HG03039 (cell line): ENCODE measurements at regions not wholly inside any gene's neighbourhood (a gene's known extent, or its start where the extent isn't known, plus 50 kb on each side); places are given as distances from the start of the nearest gene placed in this dataset.

Experiments
- ATAC-seq: cut with Tn5 transposase; IDR thresholded peaks from one replicate; pipeline ENCODE4 v1.9.1; 2021; ENCODE audit warnings: mild to moderate bottlenecking, moderate library complexity; ENCODE audit not compliant: unreplicated experiment

GRCh38 chr9:103397868-103398600 is 402.9 kb downstream of the CYLC2 start:
- peak; percentile 95 for ATAC-seq

DNA sequence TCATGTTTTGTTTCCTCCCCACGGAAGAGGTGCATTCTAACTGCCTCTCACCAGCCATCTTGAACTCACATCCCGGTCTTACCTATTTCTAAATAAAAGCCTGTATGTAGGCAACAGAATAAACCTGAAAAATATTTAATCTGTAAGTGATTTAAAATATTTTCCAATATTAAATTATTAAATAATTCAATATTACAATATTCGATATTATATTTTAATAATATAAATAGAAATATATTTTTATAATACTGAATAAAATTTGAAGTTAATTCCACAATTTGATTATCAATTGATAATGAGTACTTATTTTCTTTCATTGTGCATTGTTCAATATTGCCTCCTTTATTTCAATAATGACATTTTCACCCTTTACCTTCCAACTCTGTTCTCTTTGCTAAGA is 404.4 kb downstream of the CYLC2 start:
- no peak for ATAC-seq

DNA sequence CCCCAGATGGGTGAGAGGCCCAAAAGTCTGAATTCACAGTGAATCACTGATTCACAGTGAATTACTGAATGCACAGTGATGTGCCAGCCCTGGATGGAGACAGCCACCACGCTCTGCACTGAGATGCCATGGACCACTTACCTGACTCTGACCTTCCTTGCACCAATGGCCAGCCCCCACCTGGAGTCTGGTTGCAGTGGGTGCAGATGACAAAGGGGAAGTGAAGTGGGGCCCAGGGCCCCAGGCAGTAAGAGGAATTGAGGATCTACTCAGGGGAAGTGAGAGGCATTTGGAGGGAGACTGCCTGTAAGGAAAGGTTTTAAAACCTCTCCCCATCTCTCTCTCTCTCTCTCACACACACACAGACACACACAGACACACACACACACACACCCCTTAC is 412.1 kb downstream of the CYLC2 start:
- ATAC-seq = no peak

DNA sequence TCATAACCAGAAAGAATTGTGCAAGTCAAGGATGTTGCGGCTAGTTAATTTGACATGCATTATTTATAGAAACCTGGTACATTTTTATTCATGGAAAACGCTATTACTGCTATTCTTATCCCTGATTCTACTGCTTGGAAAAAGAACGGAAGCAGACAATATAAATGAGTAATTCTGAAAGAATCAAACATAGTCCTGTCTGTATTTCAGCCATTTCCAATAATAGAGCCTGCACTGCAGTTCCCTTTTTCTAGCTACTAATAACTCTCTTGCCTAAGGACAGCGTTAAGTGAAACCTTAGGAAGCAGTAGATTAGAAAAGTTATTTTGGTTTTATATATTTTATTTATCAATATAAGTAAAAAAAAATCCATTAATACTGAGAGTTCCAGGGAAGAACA is 414.9 kb downstream of the CYLC2 start:
- no peak for ATAC-seq

GRCh38 chr9:103427696-103428095 is 432.6 kb downstream of the CYLC2 start:
- no peak for ATAC-seq

DNA sequence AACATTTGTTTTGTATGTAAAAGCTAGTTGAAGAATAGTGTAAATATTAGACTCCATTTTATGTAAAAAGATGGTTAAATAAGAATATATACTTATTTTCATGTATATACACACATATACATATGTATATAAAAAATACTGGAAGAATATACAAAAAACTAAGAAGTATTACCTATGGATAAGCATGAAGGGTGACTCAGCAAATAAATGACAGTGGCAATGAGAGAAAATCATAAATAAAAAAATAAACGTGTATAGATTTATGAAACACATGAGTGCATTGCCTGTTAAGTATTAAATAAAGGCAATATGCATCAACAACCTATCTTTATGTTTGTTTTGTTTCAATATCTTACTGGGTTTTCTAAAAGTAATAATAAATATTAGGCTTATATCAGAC is 435.3 kb downstream of the CYLC2 start:
- ATAC-seq = no peak

GRCh38 chr9:103431809-103432208 is 436.7 kb downstream of the CYLC2 start:
- ATAC-seq = no peak

DNA sequence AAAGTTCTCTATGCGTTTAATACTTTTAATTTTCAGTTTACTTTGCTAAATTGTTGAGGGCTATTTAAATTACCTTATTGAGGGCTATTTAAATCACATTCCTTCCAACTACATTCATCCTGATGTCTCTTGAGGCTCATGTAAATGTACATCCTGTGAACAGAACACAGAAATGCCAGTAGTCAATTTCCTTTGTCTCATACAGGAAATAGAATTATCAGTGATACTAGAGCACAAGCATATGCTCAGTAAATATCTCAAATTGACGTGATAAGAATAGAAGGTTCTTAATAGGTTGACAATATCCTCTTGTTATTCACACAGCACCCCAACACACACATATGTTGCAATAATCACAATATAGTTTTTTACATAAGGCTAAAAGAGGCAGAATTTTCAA is 449.0 kb downstream of the CYLC2 start:
- no peak for ATAC-seq

DNA sequence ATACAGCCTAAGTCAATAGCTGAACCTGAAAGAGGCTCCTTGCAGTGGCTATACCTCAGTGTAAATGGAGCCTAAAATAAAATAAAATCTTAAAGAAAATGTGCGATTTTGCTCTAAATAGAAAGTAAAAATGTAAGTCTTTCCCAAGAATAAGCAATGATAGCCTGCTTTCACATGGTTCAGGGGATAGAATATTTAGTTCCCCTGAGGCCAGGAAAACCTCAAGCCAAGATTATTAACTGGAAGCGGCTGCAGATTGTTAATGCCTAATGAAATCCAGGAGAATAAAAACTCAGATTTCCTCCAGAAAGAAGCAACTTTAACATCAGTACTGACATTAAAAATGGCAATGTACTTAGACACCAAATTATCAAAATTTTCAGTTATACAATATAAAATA is 463.7 kb downstream of the CYLC2 start:
- no peak for ATAC-seq

DNA sequence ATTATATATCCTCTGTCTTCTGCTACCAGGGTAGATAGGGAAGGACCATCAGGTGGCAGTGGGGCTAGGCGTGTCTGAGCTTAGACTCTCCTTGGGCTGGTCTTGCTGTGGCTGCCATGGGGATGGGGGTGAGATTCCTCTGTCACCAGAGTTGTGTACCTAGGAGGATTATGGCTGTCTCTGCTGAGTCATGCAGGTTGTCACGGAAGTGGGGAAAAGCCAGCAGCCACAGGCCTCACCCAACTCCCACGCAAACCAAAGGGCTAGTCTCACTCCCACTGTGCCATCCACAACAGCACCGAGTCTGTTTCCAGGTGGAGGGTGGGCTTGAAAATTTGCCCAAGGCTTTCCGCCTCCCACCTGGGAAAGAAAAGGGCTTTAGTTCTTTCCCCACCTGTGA is 476.1 kb downstream of the CYLC2 start:
- no peak for ATAC-seq

DNA sequence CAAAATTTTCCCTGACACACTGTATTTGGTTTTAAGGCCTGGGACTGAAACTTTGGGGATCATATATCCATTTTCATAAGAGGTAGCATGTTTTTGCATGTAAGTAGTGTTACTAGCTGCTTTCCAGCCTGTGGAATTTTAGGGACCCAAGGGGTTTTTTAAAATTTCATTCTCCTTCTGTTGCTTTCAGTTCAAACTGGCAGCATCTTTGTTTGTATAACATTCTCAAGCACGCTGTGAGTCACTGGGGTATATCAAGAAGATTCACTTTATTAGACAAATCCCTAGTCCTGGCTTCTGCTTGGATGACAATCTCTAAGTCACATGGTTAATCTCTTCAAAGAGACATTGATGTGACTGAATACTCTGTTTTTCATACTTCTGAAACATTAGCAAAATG is 479.0 kb downstream of the CYLC2 start:
- ATAC-seq = no peak

GRCh38 chr9:103483471-103484096 is 488.5 kb downstream of the CYLC2 start:
- ATAC-seq = no peak

DNA sequence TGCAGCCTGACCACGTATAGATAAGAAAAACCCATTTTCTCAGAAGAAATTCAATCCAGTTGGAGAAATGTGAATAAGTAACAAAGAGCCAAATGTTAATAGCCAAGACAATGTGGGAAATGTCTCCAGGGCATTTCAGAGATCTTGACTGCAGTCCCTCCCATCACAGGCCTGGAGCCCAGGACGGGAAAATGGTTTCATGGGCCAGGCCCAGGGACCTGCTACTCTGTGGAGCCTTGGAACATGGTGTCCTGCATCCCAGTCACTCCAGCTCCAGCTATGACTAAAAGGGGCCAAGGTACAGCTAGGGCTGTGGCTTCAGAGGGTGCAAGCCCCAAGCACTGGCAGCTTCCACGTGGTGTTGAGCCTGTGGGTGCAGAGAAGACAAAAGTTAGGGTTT is 490.0 kb downstream of the CYLC2 start:
- no peak for ATAC-seq

GRCh38 chr9:103514767-103515166 is 519.6 kb downstream of the CYLC2 start:
- no peak for ATAC-seq

- no peak for ATAC-seq
Observed at GRCh38 chr9:103522409-103522808, 527.3 kb downstream of the CYLC2 start.

GRCh38 chr9:103530934-103531333 is 535.8 kb downstream of the CYLC2 start:
- ATAC-seq = no peak

DNA sequence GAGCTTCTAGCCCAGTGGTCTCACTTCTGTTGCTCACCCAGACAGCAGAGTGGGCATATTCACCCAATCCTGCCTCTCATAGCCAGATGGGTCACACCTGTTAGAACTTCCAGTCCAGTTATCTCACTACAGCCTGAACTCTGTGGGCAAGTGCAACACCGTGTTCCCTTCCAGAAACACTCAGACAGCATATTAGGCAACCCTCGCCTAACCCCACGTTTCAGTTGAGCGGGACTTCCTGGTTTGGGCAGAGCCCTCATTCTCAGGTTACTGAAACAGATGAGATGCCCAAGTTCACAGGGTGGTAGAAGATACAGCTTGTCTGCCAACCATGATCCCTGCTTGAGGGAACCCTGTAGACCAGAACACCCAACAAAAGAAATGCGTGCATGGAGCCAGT is 538.2 kb downstream of the CYLC2 start:
- no peak for ATAC-seq

GRCh38 chr9:103537426-103537825 is 542.3 kb downstream of the CYLC2 start:
- no peak for ATAC-seq

- no peak for ATAC-seq
Observed at GRCh38 chr9:103545260-103545659, 548.8 kb upstream of the SMC2 start.

GRCh38 chr9:103552712-103553111 is 541.4 kb upstream of the SMC2 start:
- no peak for ATAC-seq

DNA sequence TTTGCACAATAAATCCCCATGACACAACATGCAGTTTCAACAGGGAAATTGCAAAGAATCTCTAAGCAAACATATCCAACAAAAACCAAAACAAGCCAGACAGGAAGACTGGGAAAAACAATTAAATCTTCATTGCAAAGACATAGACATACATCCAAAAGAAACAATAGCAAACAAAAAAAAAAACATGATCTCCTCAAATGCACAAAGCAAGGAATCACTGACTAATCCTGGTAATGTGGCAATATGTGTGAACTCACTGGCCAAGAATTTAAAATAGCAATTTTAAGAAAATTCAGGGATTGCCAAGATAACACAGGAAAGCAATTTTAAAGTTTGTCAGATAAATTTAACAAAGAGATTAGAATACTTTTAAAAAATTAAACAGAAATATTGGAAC is 520.1 kb upstream of the SMC2 start:
- no peak for ATAC-seq

DNA sequence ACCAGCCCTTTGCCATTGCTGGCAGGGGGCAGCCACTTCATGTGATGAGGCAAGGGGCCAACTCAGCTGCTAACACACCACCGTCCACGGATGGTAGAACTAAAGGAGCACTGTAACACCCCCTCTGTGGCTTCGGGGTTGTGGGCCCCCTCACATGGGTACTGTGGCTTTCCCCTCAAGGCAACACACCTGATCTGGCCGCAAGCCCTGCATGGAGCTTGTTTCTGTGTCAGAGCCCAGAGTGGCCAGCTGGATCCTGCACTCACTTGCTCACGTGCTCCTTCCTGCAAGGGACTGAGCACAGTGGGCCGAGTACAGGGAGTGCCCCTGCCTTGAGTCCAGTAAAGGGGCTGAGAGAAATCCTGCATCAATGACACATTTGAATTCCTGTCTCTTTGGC is 507.4 kb upstream of the SMC2 start:
- no peak for ATAC-seq

- no peak for ATAC-seq
Observed at GRCh38 chr9:103601287-103601686, 492.8 kb upstream of the SMC2 start.
